Urinary bladder (tissue), 3 donors: ENCODE measurements at regions not wholly inside any gene's neighbourhood (a gene's known extent, or its start where the extent isn't known, plus 50 kb on each side); places are given as distances from the start of the nearest gene placed in this dataset.

Experiments
- DNase-seq: peaks from one replicate; pipeline ENCODE4 v3.0.0-alpha.2; 2015; ENCODE audit errors: extremely low spot score
- H3K27ac ChIP-seq: one replicate; pipeline ENCODE4 v1.5.1; 2013; ENCODE audit warnings: low read depth, mild to moderate bottlenecking, moderate library complexity
- H3K36me3 ChIP-seq: one replicate; pipeline ENCODE4 v1.6.1; 2013; ENCODE audit warnings: mild to moderate bottlenecking, moderate library complexity; ENCODE audit not compliant: insufficient read depth
- H3K4me1 ChIP-seq: one replicate; pipeline ENCODE4 v1.6.1; 2013; ENCODE audit warnings: mild to moderate bottlenecking, moderate library complexity; ENCODE audit not compliant: insufficient read depth
- H3K4me3 ChIP-seq: one replicate; pipeline ENCODE4 v1.5.1; 2013; ENCODE audit warnings: low read depth, low read length
- WGBS: extraction: QIAGEN DNeasy Blood & Tissue Kit; methylation state at CpG from one replicate; pipeline ENCODE4 v1.1.7; 2013; 5-methylcytosine and 5-hydroxymethylcytosine counted together
- donor health status: healthy with polysubstance abuse.
- donor health status: healthy.

GRCh38 chr20:58098571-58098970, 129.9 kb downstream of the ANKRD60 start:
- WGBS, result 64% methylated on average over 4 of the region's 4 CpGs
- Histone ChIP-seq H3K4me1 (no peaks in the 10 kb centered on the region), H3K27ac (no peak overlapping the region), H3K36me3 (no peaks in the 10 kb centered on the region), H3K4me3 (no peak overlapping the region)
- no peak for DNase-seq

GRCh38 chr20:58097943-58098342, 130.5 kb downstream of the ANKRD60 start:
- Histone ChIP-seq H3K36me3 (no peaks in the 10 kb centered on the region), H3K4me3 (no peak overlapping the region), H3K4me1 (no peaks in the 10 kb centered on the region), H3K27ac (no peak overlapping the region)
- 84% methylated on average over 7 of the region's 7 CpGs for WGBS
- DNase-seq, result no peak

- 74% methylated on average over 4 of the region's 4 CpGs for WGBS
- H3K36me3 ChIP-seq, result no peaks in the 10 kb centered on the region
- no peak overlapping the region for H3K27ac ChIP-seq
- no peak for DNase-seq
- no peak overlapping the region for H3K4me3 ChIP-seq
- no peaks in the 10 kb centered on the region for H3K4me1 ChIP-seq
Observed at GRCh38 chr20:58097429-58097828, 131.0 kb downstream of the ANKRD60 start.

GRCh38 chr20:58096880-58097423, 131.5 kb downstream of the ANKRD60 start:
- H3K4me3 ChIP-seq, result no peak overlapping the region
- no peak for DNase-seq
- 66% methylated on average over 8 of the region's 8 CpGs for WGBS
- no peaks in the 10 kb centered on the region for H3K36me3 ChIP-seq
- no peaks in the 10 kb centered on the region for H3K4me1 ChIP-seq
- H3K27ac ChIP-seq, result no peak overlapping the region

- Histone ChIP-seq H3K36me3 (no peaks in the 10 kb centered on the region), H3K4me3 (no peak overlapping the region), H3K27ac (no peak overlapping the region), H3K4me1 (no peaks in the 10 kb centered on the region)
- DNase-seq, result no peak
- WGBS, result 68% methylated on average over 4 of the region's 4 CpGs
Observed at GRCh38 chr20:58094698-58095097, 133.8 kb downstream of the ANKRD60 start.

- H3K36me3 ChIP-seq, result no peaks in the 10 kb centered on the region
- H3K27ac ChIP-seq, result no peak overlapping the region
- no peak for DNase-seq
- H3K4me3 ChIP-seq, result no peak overlapping the region
- 93% methylated on average over 9 of the region's 9 CpGs for WGBS
- H3K4me1 ChIP-seq, result no peaks in the 10 kb centered on the region
Observed at GRCh38 chr20:58094160-58094559, 134.3 kb downstream of the ANKRD60 start.

- Histone ChIP-seq H3K4me3 (no peak overlapping the region), H3K36me3 (no peaks in the 10 kb centered on the region), H3K4me1 (no peaks in the 10 kb centered on the region), H3K27ac (no peak overlapping the region)
- 90% methylated on average over 11 of the region's 11 CpGs for WGBS
- DNase-seq, result no peak
Observed at GRCh38 chr20:58092871-58093270, 135.6 kb downstream of the ANKRD60 start.

GRCh38 chr20:58092353-58092752, 136.1 kb downstream of the ANKRD60 start:
- no peak overlapping the region for H3K4me3 ChIP-seq
- 72% methylated on average over 4 of the region's 4 CpGs for WGBS
- H3K27ac ChIP-seq, result no peak overlapping the region
- H3K36me3 ChIP-seq, result no peaks in the 10 kb centered on the region
- no peaks in the 10 kb centered on the region for H3K4me1 ChIP-seq
- DNase-seq, result no peak

GRCh38 chr20:58091810-58092209, 136.6 kb downstream of the ANKRD60 start:
- Histone ChIP-seq H3K4me1 (no peaks in the 10 kb centered on the region), H3K4me3 (no peak overlapping the region), H3K27ac (no peak overlapping the region), H3K36me3 (no peaks in the 10 kb centered on the region)
- no peak for DNase-seq
- 88% methylated on average over 8 of the region's 8 CpGs for WGBS

GRCh38 chr20:58090161-58090560, 138.3 kb downstream of the ANKRD60 start:
- H3K36me3 ChIP-seq, result no peaks in the 10 kb centered on the region
- 95% methylated on average over 3 of the region's 3 CpGs for WGBS
- no peaks in the 10 kb centered on the region for H3K4me1 ChIP-seq
- no peak for DNase-seq
- no peak overlapping the region for H3K4me3 ChIP-seq
- no peak overlapping the region for H3K27ac ChIP-seq

GRCh38 chr20:58088625-58089024, 139.8 kb downstream of the ANKRD60 start:
- WGBS, result 97% methylated on average over 7 of the region's 7 CpGs
- DNase-seq, result no peak
- H3K36me3 ChIP-seq, result no peaks in the 10 kb centered on the region
- H3K4me3 ChIP-seq, result no peak overlapping the region
- no peak overlapping the region for H3K27ac ChIP-seq
- no peaks in the 10 kb centered on the region for H3K4me1 ChIP-seq

- DNase-seq, result no peak
- H3K27ac ChIP-seq, result no peak overlapping the region
- H3K4me3 ChIP-seq, result no peak overlapping the region
- H3K4me1 ChIP-seq, result no peaks in the 10 kb centered on the region
- WGBS, result 83% methylated on average over 7 of the region's 7 CpGs
- H3K36me3 ChIP-seq, result no peaks in the 10 kb centered on the region
Observed at GRCh38 chr20:58088105-58088504, 140.3 kb downstream of the ANKRD60 start.

- DNase-seq, result no peak
- H3K36me3 ChIP-seq, result no peaks in the 10 kb centered on the region
- no peak overlapping the region for H3K4me3 ChIP-seq
- no peaks in the 10 kb centered on the region for H3K4me1 ChIP-seq
- no peak overlapping the region for H3K27ac ChIP-seq
- 62% methylated on average over 4 of the region's 4 CpGs for WGBS
Observed at GRCh38 chr20:58087562-58087858, 140.9 kb downstream of the ANKRD60 start.

- DNase-seq, result no peak
- Histone ChIP-seq H3K4me1 (no peaks in the 10 kb centered on the region), H3K36me3 (no peaks in the 10 kb centered on the region), H3K4me3 (no peak overlapping the region), H3K27ac (no peak overlapping the region)
- 80% methylated on average over 13 of the region's 13 CpGs for WGBS
Observed at GRCh38 chr20:58086763-58087561, 141.5 kb downstream of the ANKRD60 start.
